Adrenal gland (tissue), 5 donors: ENCODE measurements at regions not wholly inside any gene's neighbourhood (a gene's known extent, or its start where the extent isn't known, plus 50 kb on each side); places are given as distances from the start of the nearest gene placed in this dataset.

ENCODE experiments used
- CTCF ChIP-seq, 6 experiments: fragments of 450-650 bp in 4 of 6; fragments of 200-600 bp in 2 of 6; sonication (generic) in 1 of 6; IDR thresholded peaks; 1 replicate in 5 of 6; 2 replicates in 1 of 6; pipeline versions ENCODE4 v1.5.1 to v1.8.0; 2016 to 2021; ENCODE audit warnings: antibody characterized with exemption in 6 of 6, mild to moderate bottlenecking in 2 of 6, moderate library complexity in 1 of 6
- POLR2A ChIP-seq, 2 donors: fragments of 450-650 bp; IDR thresholded peaks; one replicate each; pipeline ENCODE4 v1.6.1; 2017; ENCODE audit warnings: antibody characterized with exemption in 2 of 2, mild to moderate bottlenecking in 2 of 2, moderate library complexity in 1 of 2
- donor health status: DM: no; HTN: no; CAD: no.

DNA sequence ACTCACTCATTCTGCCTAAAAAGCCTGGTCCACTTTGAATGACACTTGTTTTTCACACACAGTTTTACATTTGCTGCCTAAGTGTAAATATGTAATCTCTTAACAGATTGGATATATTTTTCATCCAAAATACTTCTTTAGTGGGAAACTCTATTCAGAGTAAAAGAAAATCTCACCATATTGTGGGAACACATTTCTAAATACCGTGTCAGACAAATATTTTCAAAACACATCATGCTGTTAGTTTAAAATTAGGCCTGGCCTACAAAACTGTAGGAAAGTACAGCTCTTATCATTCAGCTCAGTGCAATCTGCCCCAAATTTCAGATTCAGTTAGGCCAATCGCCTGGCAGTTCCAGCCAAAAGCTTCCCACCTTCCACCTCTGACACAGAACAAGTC, 849.8 kb downstream of the NXPH1 start:
- TF ChIP-seq CTCF (IDR thresholded peaks at IDR 0.05) (no peak), POLR2A (IDR thresholded peaks at IDR 0.05) (no peak)
